GM23248 (cell line): ENCODE measurements at regions not wholly inside any gene's neighbourhood (a gene's known extent, or its start where the extent isn't known, plus 50 kb on each side); places are given as distances from the start of the nearest gene placed in this dataset.

ENCODE experiments used
- EZH2 ChIP-seq: fragments of 200-600 bp; sonication (generic); IDR thresholded peaks from 2 replicates; pipeline ENCODE4 v1.6.1; 2018; ENCODE audit warnings: antibody characterized with exemption, mild to moderate bottlenecking; ENCODE audit not compliant: insufficient read depth, poor library complexity, severe bottlenecking
- EZH2phosphoT487 ChIP-seq: fragments of 200-600 bp; sonication (generic); IDR thresholded peaks from 2 replicates; pipeline ENCODE4 v1.6.1; 2018; ENCODE audit warnings: antibody characterized with exemption, moderate library complexity, mild to moderate bottlenecking, low read depth; ENCODE audit not compliant: insufficient read depth

- TF ChIP-seq EZH2 (no peak), EZH2phosphoT487 (no peak)
Measured at GRCh38 chr12:113634982-113635381, 163.3 kb upstream of the LHX5 start.
